SK-N-SH (cell line): ENCODE measurements at regions not wholly inside any gene's neighbourhood (a gene's known extent, or its start where the extent isn't known, plus 50 kb on each side); places are given as distances from the start of the nearest gene placed in this dataset.

Experiments used
- CTCF ChIA-PET: fragments of 300-600, 350-600 bp; formaldehyde crosslinking; extraction: SDS; loops from one replicate; lab custom pipeline; 2021; lab: Yijun Ruan, JAX
- POLR2A ChIA-PET: fragments of 350-600 bp; sonication (Branson Sonifier 250); formaldehyde crosslinking; extraction: SDS; loops from one replicate; lab custom pipeline; 2020; ENCODE audit warnings: antibody characterized with exemption, inconsistent platforms; lab: Yijun Ruan, JAX
- DNase-seq: peaks from one replicate; pipeline ENCODE4 v3.0.0; 2012
- H2AFZ ChIP-seq: fragments of 200-600 bp; sonication (generic); 2 replicates; pipeline ENCODE4 v1.8.1; 2016; ENCODE audit warnings: antibody characterized with exemption, mild to moderate bottlenecking, low read depth
- H3F3A ChIP-seq: fragments of 200-600 bp; sonication (generic); replicated peaks from 2 replicates; pipeline ENCODE3; 2016; ENCODE audit warnings: antibody characterized with exemption, mild to moderate bottlenecking; ENCODE audit not compliant: insufficient read depth
- H3K27ac ChIP-seq, 2 experiments: fragments of 200-500 bp in 1 of 2; fragments of 200-600 bp in 1 of 2; sonication (Bioruptor generic) in 1 of 2; sonication (generic), shearing (Covaris generic) in 1 of 2; 2 replicates each; pipeline versions ENCODE4 v1.5.1 to v1.6.1; 2014 to 2016; ENCODE audit warnings: low read depth in 2 of 2, inconsistent platforms in 1 of 2, low read length in 1 of 2, mild to moderate bottlenecking in 1 of 2, mixed read lengths in 1 of 2
- H3K27me3 ChIP-seq: fragments of 200-600 bp; sonication (generic), shearing (Covaris generic); 2 replicates; pipeline ENCODE4 v1.6.1; 2016; ENCODE audit warnings: mixed run types; ENCODE audit not compliant: insufficient read depth
- H3K36me3 ChIP-seq, 2 experiments: fragments of 200-500 bp in 1 of 2; fragments of 200-600 bp in 1 of 2; sonication (Bioruptor generic) in 1 of 2; sonication (generic) in 1 of 2; replicated peaks in 1 of 2; 2 replicates each; pipeline versions ENCODE3 to v1.5.1; 2014 to 2016; ENCODE audit warnings: low read length in 1 of 2, mild to moderate bottlenecking in 1 of 2; ENCODE audit not compliant: insufficient read depth in 2 of 2, control insufficient read depth in 1 of 2
- H3K4me1 ChIP-seq, 2 experiments: fragments of 200-500 bp in 1 of 2; fragments of 200-600 bp in 1 of 2; sonication (Bioruptor generic) in 1 of 2; sonication (generic), shearing (Covaris generic) in 1 of 2; 2 replicates each; pipeline versions ENCODE4 v1.5.1 to v1.6.1; 2014 to 2016; ENCODE audit warnings: low read depth in 1 of 2, low read length in 1 of 2, mixed run types in 1 of 2; ENCODE audit not compliant: insufficient read depth in 2 of 2, control insufficient read depth in 1 of 2
- H3K4me2 ChIP-seq: fragments of 200-600 bp; sonication (generic), shearing (Covaris generic); 2 replicates; pipeline ENCODE4 v1.6.1; 2017; ENCODE audit warnings: mixed run types
- H3K4me3 ChIP-seq, 2 experiments: fragments of 200-500 bp in 1 of 2; fragments of 200-600 bp in 1 of 2; sonication (Bioruptor generic) in 1 of 2; sonication (generic), shearing (Covaris generic) in 1 of 2; 2 replicates each; pipeline versions ENCODE4 v1.5.1 to v1.8.1; 2014 to 2016; ENCODE audit warnings: low read depth in 2 of 2, inconsistent platforms in 1 of 2, low read length in 1 of 2, mild to moderate bottlenecking in 1 of 2, mixed read lengths in 1 of 2, moderate library complexity in 1 of 2
- H3K79me2 ChIP-seq: fragments of 200-600 bp; sonication (generic); 2 replicates; pipeline ENCODE4 v1.8.1; 2017; ENCODE audit warnings: mild to moderate bottlenecking; ENCODE audit not compliant: insufficient read depth
- H3K9ac ChIP-seq: fragments of 200-600 bp; sonication (generic); 2 replicates; pipeline ENCODE4 v1.6.1; 2017; ENCODE audit warnings: mixed run types
- H3K9me2 ChIP-seq: fragments of 200-600 bp; sonication (generic); 2 replicates; pipeline ENCODE4 v1.6.1; 2017; ENCODE audit warnings: mixed run types
- H3K9me3 ChIP-seq: fragments of 200-600 bp; sonication (generic); 2 replicates; pipeline ENCODE4 v1.6.1; 2017; ENCODE audit warnings: mixed run types, mild to moderate bottlenecking, moderate library complexity
- H4K20me1 ChIP-seq: fragments of 200-600 bp; sonication (generic); 2 replicates; pipeline ENCODE4 v1.6.1; 2017; ENCODE audit warnings: mild to moderate bottlenecking, mixed run types; ENCODE audit not compliant: insufficient read depth
- ELF1 ChIP-seq: IDR thresholded peaks from 2 replicates; pipeline ENCODE4 v1.4.0; 2012
- EP300 ChIP-seq, 2 experiments: IDR thresholded peaks; 2 replicates each; pipeline versions ENCODE4 v1.4.0 to v1.6.1; 2012; ENCODE audit warnings: borderline replicate concordance in 1 of 2, low read depth in 1 of 2, low read length in 1 of 2
- EZH2phosphoT487 ChIP-seq: fragments of 200-600 bp; sonication (generic); IDR thresholded peaks from 2 replicates; pipeline ENCODE4 v1.6.1; 2017; ENCODE audit warnings: low read depth, mixed run types, mild to moderate bottlenecking, antibody characterized with exemption, moderate library complexity, borderline replicate concordance
- FOSL2 ChIP-seq: IDR thresholded peaks from 2 replicates; pipeline ENCODE4 v1.4.0; 2012; ENCODE audit warnings: low read depth, mild to moderate bottlenecking, moderate library complexity, borderline replicate concordance
- FOXJ3 ChIP-seq: sonication (generic); formaldehyde crosslinking; IDR thresholded peaks from 2 replicates; pipeline ENCODE4 v1.5.1; 2020; ENCODE audit warnings: mild to moderate bottlenecking, missing genetic modification reagents
- GABPA ChIP-seq: IDR thresholded peaks from 2 replicates; pipeline ENCODE4 v1.4.0; 2012; ENCODE audit warnings: low read depth, mild to moderate bottlenecking
- GATA2 ChIP-seq: sonication (generic); formaldehyde crosslinking; IDR thresholded peaks from 2 replicates; pipeline ENCODE4 v1.5.0; 2020; ENCODE audit warnings: mild to moderate bottlenecking, missing genetic modification reagents
- IRF3 ChIP-seq: fragments of 150-350 bp; IDR thresholded peaks from 2 replicates; pipeline ENCODE4 v1.6.1; 2016; ENCODE audit warnings: mild to moderate bottlenecking, low read depth, low read length
- MXI1 ChIP-seq: IDR thresholded peaks from 2 replicates; pipeline ENCODE4 v1.6.1; 2012; ENCODE audit warnings: mild to moderate bottlenecking, low read depth, low read length, improper control_type of control experiment
- RCOR1 ChIP-seq: fragments of 150-350 bp; IDR thresholded peaks from 2 replicates; pipeline ENCODE4 v1.6.1; 2017; ENCODE audit warnings: antibody characterized with exemption, low read length
- RXRA ChIP-seq: IDR thresholded peaks from 2 replicates; pipeline ENCODE4 v1.4.0; 2012; ENCODE audit warnings: low read depth, mild to moderate bottlenecking, borderline replicate concordance
- SIN3A ChIP-seq: IDR thresholded peaks from 2 replicates; pipeline ENCODE4 v1.6.1; 2012; ENCODE audit warnings: low read depth, mild to moderate bottlenecking, low read length, moderate library complexity, borderline replicate concordance
- WGBS: methylation state at CpG from one replicate; pipeline ENCODE4 v1.1.6; 2017; ENCODE audit warnings: low lambda C conversion rate; 5-methylcytosine and 5-hydroxymethylcytosine counted together
- TF ChIP-seq, protein P1 (sequence below): fragments of 150-350 bp; IDR thresholded peaks from 2 replicates; pipeline ENCODE4 v1.6.1; 2017; ENCODE audit warnings: antibody characterized with exemption, low read length, low read depth, borderline replicate concordance

- 47% methylated on average over 5 of the region's 5 CpGs for WGBS
- H3K4me1 ChIP-seq: peaks cover 0 to 6% of the 10 kb centered on the region in 2 experiments; a peak in 1 of 4 replicates
Measured at GRCh38 chr14:95034788-95035187, 122.5 kb downstream of the DICER1 start.

GRCh38 chr14:95033682-95034632, 123.4 kb downstream of the DICER1 start:
- 52% methylated on average over 8 of the region's 8 CpGs for WGBS
- H3K4me2 ChIP-seq: no peak overlapping the region
- ChIA-PET CTCF (interaction anchor here (1.1 kb wide), 1 partner anchor 19 kb away, joined by 3 read pairs; no protein-coding TSS in a partner anchor), POLR2A (no interaction called here)
- no peak for DNase-seq
- H3F3A ChIP-seq: no peaks in the 10 kb centered on the region
- H3K9ac ChIP-seq: no peak overlapping the region
- H3K27me3 ChIP-seq: no peaks in the 10 kb centered on the region
- no peaks in the 10 kb centered on the region for H3K9me3 ChIP-seq
- TF ChIP-seq RCOR1 (no peak), RXRA (no peak), FOSL2 (no peak), GATA2 (no peak), ELF1 (no peak), EZH2phosphoT487 (no peak), EP300 (IDR thresholded peaks at IDR 0.05; ENCODE audit: borderline replicate concordance in 1 of 2, low read depth in 1 of 2, low read length in 1 of 2) (no peak), SIN3A (no peak)
- TF ChIP-seq, protein P1, sequence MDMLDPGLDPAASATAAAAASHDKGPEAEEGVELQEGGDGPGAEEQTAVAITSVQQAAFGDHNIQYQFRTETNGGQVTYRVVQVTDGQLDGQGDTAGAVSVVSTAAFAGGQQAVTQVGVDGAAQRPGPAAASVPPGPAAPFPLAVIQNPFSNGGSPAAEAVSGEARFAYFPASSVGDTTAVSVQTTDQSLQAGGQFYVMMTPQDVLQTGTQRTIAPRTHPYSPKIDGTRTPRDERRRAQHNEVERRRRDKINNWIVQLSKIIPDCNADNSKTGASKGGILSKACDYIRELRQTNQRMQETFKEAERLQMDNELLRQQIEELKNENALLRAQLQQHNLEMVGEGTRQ: no peak
- no peaks in the 10 kb centered on the region for H4K20me1 ChIP-seq
- H3K4me3 ChIP-seq: no peak overlapping the region
- no peaks in the 10 kb centered on the region for H3K79me2 ChIP-seq
- no peak overlapping the region for H3K27ac ChIP-seq
- no peaks in the 10 kb centered on the region for H3K36me3 ChIP-seq
- H2AFZ ChIP-seq: no peak overlapping the region
- no peaks in the 10 kb centered on the region; a peak in 1 of 4 replicates for H3K4me1 ChIP-seq
- no peaks in the 10 kb centered on the region for H3K9me2 ChIP-seq

More at GRCh38 chr14:95034788-95035187, 122.5 kb downstream of the DICER1 start:
- no peak for DNase-seq
- H3K27ac ChIP-seq: no peak overlapping the region
- CTCF ChIA-PET: interaction anchor here (1.1 kb wide), 1 partner anchor 18 kb away, joined by 3 read pairs; no protein-coding TSS in a partner anchor
- TF ChIP-seq IRF3 (no peak), MXI1 (no peak), GABPA (no peak), FOXJ3 (CRISPR knock-in tag) (no peak)
- TF ChIP-seq, protein P1: no peak
- TF ChIP-seq, all 33 proteins: peak for 0
- H3K9me3 ChIP-seq: no peaks in the 10 kb centered on the region
- H3K9ac ChIP-seq: no peak overlapping the region
- no peak overlapping the region for H2AFZ ChIP-seq
- no peaks in the 10 kb centered on the region for H3F3A ChIP-seq
- H3K36me3 ChIP-seq: no peaks in the 10 kb centered on the region
- POLR2A ChIA-PET: no interaction called here
- H3K79me2 ChIP-seq: no peaks in the 10 kb centered on the region
- no peaks in the 10 kb centered on the region for H3K27me3 ChIP-seq
- H3K4me2 ChIP-seq: no peak overlapping the region
- H3K4me3 ChIP-seq: no peak overlapping the region
- no peaks in the 10 kb centered on the region for H3K9me2 ChIP-seq
- H4K20me1 ChIP-seq: no peaks in the 10 kb centered on the region
